GM12878 (cell line): ENCODE measurements at regions not wholly inside any gene's neighbourhood (a gene's known extent, or its start where the extent isn't known, plus 50 kb on each side); places are given as distances from the start of the nearest gene placed in this dataset.

Experiments
- ATAC-seq: fragments of 200-7000 bp; cut with Tn5 transposase; 3 replicates; pipeline ENCODE4 v1.9.1; 2020; ENCODE audit warnings: mild to moderate bottlenecking, moderate library complexity
- BruUV-seq: library from RNA; stranded (reverse); fragments of 400-500 nt; replicated peaks from 2 replicates; lab custom pipeline; 2021; lab: Mats Ljungman, UMichigan
- CTCF ChIA-PET: fragments of 300-600 bp; sonication (Branson Sonifier 250); formaldehyde crosslinking; extraction: SDS; loops from one replicate; lab custom pipeline; 2021; ENCODE audit warnings: inconsistent platforms; lab: Yijun Ruan, JAX
- POLR2A ChIA-PET: fragments of 350-600 bp; formaldehyde crosslinking; extraction: SDS; loops from one replicate; lab custom pipeline; 2021; ENCODE audit warnings: inconsistent platforms; lab: Charles Lee
- RAD21 ChIA-PET: fragments of 300-600 bp; sonication (Branson Sonifier 250); formaldehyde crosslinking; loops from one replicate; lab custom pipeline; 2023; ENCODE audit warnings: antibody characterized with exemption; ENCODE audit not compliant: unreplicated experiment; lab: Charles Lee
- SMC1A ChIA-PET: fragments of 300-600 bp; sonication (Branson Sonifier 250); formaldehyde crosslinking; loops from one replicate; lab custom pipeline; 2023; ENCODE audit not compliant: unreplicated experiment, uncharacterized antibody; lab: Charles Lee
- DNase-seq: peaks from one replicate; pipeline ENCODE4 v3.0.0-alpha.2; 2011; ENCODE audit warnings: low read depth, low spot score
- FAIRE-seq: peaks from 3 replicates; lab custom pipeline; 2011; peaks lifted over from hg19 to GRCh38; lab: Jason Lieb, UNC
- H2AFZ ChIP-seq: 2 replicates; pipeline ENCODE4 v1.6.0; 2011; ENCODE audit warnings: low read depth, low read length, control low read depth; ENCODE audit not compliant: control insufficient read depth
- H3K27ac ChIP-seq: 2 replicates; pipeline ENCODE4 v1.5.1; 2011; ENCODE audit warnings: control low read depth; ENCODE audit not compliant: control insufficient read depth, insufficient read depth
- H3K27me3 ChIP-seq, 2 experiments: replicated peaks in 1 of 2; 2 replicates each; pipeline versions ENCODE4 v1.6.0 to v1.6.1; 2011; ENCODE audit warnings: low read length in 1 of 2; ENCODE audit not compliant: control insufficient read depth in 2 of 2, insufficient read depth in 2 of 2
- H3K36me3 ChIP-seq, 2 experiments: 2 replicates each; pipeline ENCODE4 v1.5.1; 2011; ENCODE audit warnings: low read length in 1 of 2; ENCODE audit not compliant: control insufficient read depth in 2 of 2, insufficient read depth in 2 of 2
- H3K4me1 ChIP-seq: 2 replicates; pipeline ENCODE4 v1.6.1; 2011; ENCODE audit warnings: mild to moderate bottlenecking, low read length, moderate library complexity, mixed read lengths; ENCODE audit not compliant: control insufficient read depth, insufficient read depth
- H3K4me2 ChIP-seq: 2 replicates; pipeline ENCODE4 v1.6.0; 2011; ENCODE audit warnings: control low read depth; ENCODE audit not compliant: control insufficient read depth, insufficient read depth
- H3K4me3 ChIP-seq: fragments of 200-600 bp; sonication (generic); 2 replicates; pipeline ENCODE4 v1.5.1; 2016
- H3K79me2 ChIP-seq: 2 replicates; pipeline ENCODE4 v1.6.0; 2011; ENCODE audit warnings: low read length; ENCODE audit not compliant: control insufficient read depth, insufficient read depth
- H3K9ac ChIP-seq: 2 replicates; pipeline ENCODE4 v1.8.0; 2011; ENCODE audit warnings: low read length, control low read depth, mixed read lengths; ENCODE audit not compliant: control insufficient read depth, insufficient read depth
- H3K9me3 ChIP-seq: replicated peaks from 3 replicates; pipeline ENCODE4 v1.5.1; 2011; ENCODE audit warnings: mild to moderate bottlenecking, low read length; ENCODE audit not compliant: control insufficient read depth, insufficient read depth
- H4K20me1 ChIP-seq: 2 replicates; pipeline ENCODE4 v1.6.0; 2011; ENCODE audit not compliant: control insufficient read depth, insufficient read depth
- CBX5 ChIP-seq: sonication (generic); IDR thresholded peaks from 2 replicates; pipeline ENCODE4 v1.6.1; 2016; ENCODE audit warnings: low read depth, moderate library complexity, mild to moderate bottlenecking, inconsistent platforms
- CUX1 ChIP-seq: IDR thresholded peaks from 2 replicates; pipeline ENCODE4 v1.6.1; 2012; ENCODE audit warnings: improper control_type of control experiment, low read depth, low read length; ENCODE audit not compliant: insufficient replicate concordance
- E2F8 ChIP-seq: fragments of 450-650 bp; IDR thresholded peaks from 2 replicates; pipeline ENCODE4 v1.6.1; 2018; ENCODE audit warnings: mild to moderate bottlenecking, low read depth, moderate library complexity; ENCODE audit not compliant: partially characterized antibody
- HCFC1 ChIP-seq: fragments of 150-350 bp; IDR thresholded peaks from 2 replicates; pipeline ENCODE4 v1.6.1; 2014; ENCODE audit warnings: low read length
- HDAC2 ChIP-seq: fragments of 200-600 bp; sonication (generic); IDR thresholded peaks from 2 replicates; pipeline ENCODE4 v1.6.1; 2017
- JUND ChIP-seq: IDR thresholded peaks from 2 replicates; pipeline ENCODE4 v1.6.1; 2012; ENCODE audit warnings: low read depth, mild to moderate bottlenecking, low read length, improper control_type of control experiment, moderate library complexity
- NR2C1 ChIP-seq: fragments of 450-650 bp; IDR thresholded peaks from 2 replicates; pipeline ENCODE4 v1.6.1; 2017; ENCODE audit warnings: antibody characterized with exemption, mild to moderate bottlenecking, moderate library complexity
- PAX8 ChIP-seq: fragments of 450-650 bp; IDR thresholded peaks from 2 replicates; pipeline ENCODE4 v1.6.1; 2017; ENCODE audit warnings: mild to moderate bottlenecking, moderate library complexity
- PKNOX1 ChIP-seq: fragments of 450-650 bp; IDR thresholded peaks from 2 replicates; pipeline ENCODE4 v1.6.1; 2016; ENCODE audit warnings: mild to moderate bottlenecking
- RCOR1 ChIP-seq: conservative IDR thresholded peaks from 2 replicates; pipeline ENCODE4 v1.6.1; 2012; ENCODE audit warnings: low read depth, low read length, improper control_type of control experiment
- RELB ChIP-seq: fragments of 450-650 bp; IDR thresholded peaks from 2 replicates; pipeline ENCODE4 v1.6.1; 2017; ENCODE audit warnings: low read depth, mild to moderate bottlenecking, moderate library complexity
- TCF7 ChIP-seq: IDR thresholded peaks from 2 replicates; pipeline ENCODE4 v1.6.1; 2014; ENCODE audit warnings: antibody characterized with exemption, borderline replicate concordance
- WGBS: methylation state at CpG from one replicate; pipeline ENCODE4 v1.1.6; 2016; ENCODE audit warnings: low lambda C conversion rate; ENCODE audit not compliant: insufficient replicate concordance, insufficient coverage; ENCODE audit errors: missing lambda C conversion rate; 5-methylcytosine and 5-hydroxymethylcytosine counted together
- in situ Hi-C: fragments of 300-500 bp; cut with MboI; formaldehyde crosslinking; loops from 9 replicates; pipeline ENCODE4 v1.14.3; 2018; ENCODE audit warnings: mixed read lengths
- intact Hi-C: fragments of 100-400 bp; cut with micrococcal nuclease; formaldehyde crosslinking; loops from one replicate; pipeline ENCODE4 v1.14.2; 2022; ENCODE audit not compliant: unreplicated experiment
- TF ChIP-seq, protein P1 (sequence below): IDR thresholded peaks from 2 replicates; pipeline ENCODE4 v1.6.1; 2012; ENCODE audit warnings: low read length, inconsistent platforms

GRCh38 chr11:23391031-23391430 is 530.8 kb upstream of the CCDC179 start:
- intact Hi-C loops: no loop called here
- POLR2A ChIA-PET: no interaction called here
- Histone ChIP-seq H3K27me3 (no peaks in the 10 kb centered on the region), H4K20me1 (no peaks in the 10 kb centered on the region), H2AFZ (no peak overlapping the region), H3K4me2 (no peak overlapping the region), H3K4me3 (no peak overlapping the region), H3K9me3 (no peaks in the 10 kb centered on the region), H3K36me3 (no peaks in the 10 kb centered on the region), H3K9ac (no peak overlapping the region), H3K4me1 (no peaks in the 10 kb centered on the region), H3K79me2 (no peaks in the 10 kb centered on the region), H3K27ac (no peak overlapping the region)
- BruUV-seq: no TSS peak
- no peak for DNase-seq
- FAIRE-seq: no peak
- RAD21 ChIA-PET: no interaction called here
- in situ Hi-C loops: no loop called here
- 48% methylated on average over 2 of the region's 2 CpGs for WGBS
- SMC1A ChIA-PET: no interaction called here
- CTCF ChIA-PET: interaction anchor here (0.5 kb wide), 1 partner anchor 1051 kb away, joined by 3 read pairs; no protein-coding TSS in a partner anchor
- ATAC-seq: no peak
- TF ChIP-seq PAX8 (no peak), PKNOX1 (no peak), HCFC1 (no peak), RCOR1 (no peak), CBX5 (no peak), JUND (no peak), TCF7 (no peak), RELB (no peak), NR2C1 (no peak), E2F8 (no peak), CUX1 (no peak), HDAC2 (no peak)
- TF ChIP-seq, protein P1, sequence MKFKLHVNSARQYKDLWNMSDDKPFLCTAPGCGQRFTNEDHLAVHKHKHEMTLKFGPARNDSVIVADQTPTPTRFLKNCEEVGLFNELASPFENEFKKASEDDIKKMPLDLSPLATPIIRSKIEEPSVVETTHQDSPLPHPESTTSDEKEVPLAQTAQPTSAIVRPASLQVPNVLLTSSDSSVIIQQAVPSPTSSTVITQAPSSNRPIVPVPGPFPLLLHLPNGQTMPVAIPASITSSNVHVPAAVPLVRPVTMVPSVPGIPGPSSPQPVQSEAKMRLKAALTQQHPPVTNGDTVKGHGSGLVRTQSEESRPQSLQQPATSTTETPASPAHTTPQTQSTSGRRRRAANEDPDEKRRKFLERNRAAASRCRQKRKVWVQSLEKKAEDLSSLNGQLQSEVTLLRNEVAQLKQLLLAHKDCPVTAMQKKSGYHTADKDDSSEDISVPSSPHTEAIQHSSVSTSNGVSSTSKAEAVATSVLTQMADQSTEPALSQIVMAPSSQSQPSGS: no peak
